GM23338 (cell line): ENCODE measurements at regions not wholly inside any gene's neighbourhood (a gene's known extent, or its start where the extent isn't known, plus 50 kb on each side); places are given as distances from the start of the nearest gene placed in this dataset.

ENCODE experiments used
- ATAC-seq: fragments of 200-7000 bp; cut with Tn5 transposase; 3 replicates; pipeline ENCODE4 v1.9.1; 2020
- DNase-seq: peaks from one replicate; pipeline ENCODE4 v3.0.0-alpha.2; 2015; ENCODE audit warnings: low spot score
- H2AFZ ChIP-seq: fragments of 200-600 bp; sonication (generic); 2 replicates; pipeline ENCODE4 v1.8.0; 2016; ENCODE audit warnings: antibody characterized with exemption, mild to moderate bottlenecking, moderate library complexity
- H3F3A ChIP-seq: fragments of 200-600 bp; sonication (generic); replicated peaks from 2 replicates; pipeline ENCODE4 v1.8.0; 2017; ENCODE audit warnings: antibody characterized with exemption, mixed run types, low read depth
- H3K27ac ChIP-seq: fragments of 200-600 bp; sonication (generic); 2 replicates; pipeline ENCODE4 v1.6.1; 2016; ENCODE audit warnings: low read depth
- H3K27me3 ChIP-seq: fragments of 200-600 bp; sonication (generic); 2 replicates; pipeline ENCODE4 v1.8.0; 2016; ENCODE audit warnings: mild to moderate bottlenecking, mixed run types, moderate library complexity; ENCODE audit not compliant: insufficient read depth
- H3K36me3 ChIP-seq: fragments of 200-600 bp; sonication (generic); 2 replicates; pipeline ENCODE4 v1.8.0; 2016; ENCODE audit warnings: mild to moderate bottlenecking; ENCODE audit not compliant: insufficient read depth
- H3K4me1 ChIP-seq: fragments of 200-600 bp; sonication (generic); 2 replicates; pipeline ENCODE4 v1.8.0; 2016; ENCODE audit warnings: mild to moderate bottlenecking, moderate library complexity; ENCODE audit not compliant: insufficient read depth
- H3K4me2 ChIP-seq: fragments of 200-600 bp; sonication (generic); 2 replicates; pipeline ENCODE4 v1.7.1; 2017; ENCODE audit warnings: mixed run types
- H3K4me3 ChIP-seq: fragments of 200-600 bp; sonication (generic); 2 replicates; pipeline ENCODE4 v1.6.1; 2016; ENCODE audit warnings: mixed run types
- H3K79me2 ChIP-seq: fragments of 200-600 bp; sonication (generic); replicated peaks from 2 replicates; pipeline ENCODE4 v1.8.0; 2017; ENCODE audit warnings: mild to moderate bottlenecking; ENCODE audit not compliant: insufficient read depth
- H3K9me2 ChIP-seq: fragments of 200-600 bp; sonication (generic); 2 replicates; pipeline ENCODE4 v1.8.0; 2017; ENCODE audit not compliant: insufficient read depth
- H4K20me1 ChIP-seq: fragments of 200-600 bp; sonication (generic); replicated peaks from 2 replicates; pipeline ENCODE4 v1.8.0; 2017; ENCODE audit warnings: mild to moderate bottlenecking; ENCODE audit not compliant: insufficient read depth
- H3K27ac Mint-ChIP-seq: 2 replicates; pipeline ENCODE4 v1.8.0; 2020; ENCODE audit warnings: inconsistent platforms, mild to moderate bottlenecking, moderate library complexity, mixed read lengths
- H3K27me3 Mint-ChIP-seq: 3 replicates; pipeline ENCODE4 v1.8.0; 2022; ENCODE audit warnings: low read depth, mild to moderate bottlenecking, moderate library complexity, mixed read lengths, inconsistent platforms; ENCODE audit not compliant: insufficient read depth, poor library complexity
- H3K36me3 Mint-ChIP-seq: 3 replicates; pipeline ENCODE4 v1.8.0; 2021; ENCODE audit warnings: low read depth, mild to moderate bottlenecking, inconsistent platforms, moderate library complexity, mixed read lengths
- H3K4me1 Mint-ChIP-seq: 3 replicates; pipeline ENCODE4 v1.8.0; 2020; ENCODE audit warnings: mild to moderate bottlenecking, inconsistent platforms, mixed read lengths
- H3K4me3 Mint-ChIP-seq: 3 replicates; pipeline ENCODE4 v1.8.0; 2021; ENCODE audit warnings: moderate library complexity, mild to moderate bottlenecking, inconsistent platforms, mixed read lengths
- H3K9me3 Mint-ChIP-seq: 3 replicates; pipeline ENCODE4 v1.8.0; 2020; ENCODE audit warnings: moderate library complexity, mild to moderate bottlenecking, inconsistent platforms, mixed read lengths
- CREB1 ChIP-seq: fragments of 250-450 bp; sonication (Bioruptor Pico); IDR thresholded peaks from 2 replicates; pipeline ENCODE4 v1.5.0; 2020; ENCODE audit warnings: low read depth, mild to moderate bottlenecking, moderate library complexity
- ETS1 ChIP-seq: IDR thresholded peaks from 2 replicates; pipeline ENCODE4 v1.6.1; 2016; ENCODE audit warnings: antibody characterized with exemption
- EZH2 ChIP-seq: fragments of 200-600 bp; sonication (generic); IDR thresholded peaks from one replicate; pipeline ENCODE4 v1.8.0; 2017; ENCODE audit warnings: antibody characterized with exemption, mild to moderate bottlenecking, low read depth; ENCODE audit not compliant: unreplicated experiment
- EZH2phosphoT487 ChIP-seq: fragments of 200-600 bp; sonication (generic); IDR thresholded peaks from one replicate; pipeline ENCODE4 v1.8.1; 2018; ENCODE audit warnings: antibody characterized with exemption; ENCODE audit not compliant: unreplicated experiment
- JUNB ChIP-seq: IDR thresholded peaks from one replicate; pipeline ENCODE4 v1.6.1; 2016; ENCODE audit warnings: antibody characterized with exemption; ENCODE audit not compliant: unreplicated experiment
- NANOG ChIP-seq: IDR thresholded peaks from 2 replicates; pipeline ENCODE4 v1.6.1; 2016; ENCODE audit warnings: antibody characterized with exemption, borderline replicate concordance
- POLR2AphosphoS5 ChIP-seq: IDR thresholded peaks from 2 replicates; pipeline ENCODE4 v1.6.1; 2016; ENCODE audit warnings: antibody characterized with exemption, low read depth
- REST ChIP-seq: IDR thresholded peaks from one replicate; pipeline ENCODE4 v1.6.1; 2018; ENCODE audit warnings: antibody characterized with exemption; ENCODE audit not compliant: unreplicated experiment
- STAT1 ChIP-seq: IDR thresholded peaks from one replicate; pipeline ENCODE4 v1.6.1; 2016; ENCODE audit warnings: antibody characterized with exemption; ENCODE audit not compliant: unreplicated experiment
- ZNF114 ChIP-seq: fragments of 250-450 bp; sonication (Bioruptor Pico); IDR thresholded peaks from 2 replicates; pipeline ENCODE4 v1.5.0; 2020; ENCODE audit warnings: mild to moderate bottlenecking, moderate library complexity
- ZNF331 ChIP-seq: fragments of 250-450 bp; sonication (Bioruptor Pico); IDR thresholded peaks from 2 replicates; pipeline ENCODE4 v1.5.0; 2020; ENCODE audit warnings: low read depth, mild to moderate bottlenecking, moderate library complexity
- TF ChIP-seq, protein P1 (sequence below), 2 experiments: fragments of 200-600 bp in 1 of 2; sonication (generic) in 1 of 2; conservative IDR thresholded peaks; 2 replicates each; pipeline versions ENCODE4 v1.5.1 to v1.6.1; 2016 to 2017; ENCODE audit warnings: antibody characterized with exemption in 2 of 2, low read depth in 2 of 2, mild to moderate bottlenecking in 2 of 2, moderate library complexity in 1 of 2
- TF ChIP-seq, protein P2 (sequence below): fragments of 250-450 bp; sonication (Bioruptor Pico); IDR thresholded peaks from 2 replicates; pipeline ENCODE4 v1.5.0; 2020; ENCODE audit warnings: mild to moderate bottlenecking, moderate library complexity

DNA sequence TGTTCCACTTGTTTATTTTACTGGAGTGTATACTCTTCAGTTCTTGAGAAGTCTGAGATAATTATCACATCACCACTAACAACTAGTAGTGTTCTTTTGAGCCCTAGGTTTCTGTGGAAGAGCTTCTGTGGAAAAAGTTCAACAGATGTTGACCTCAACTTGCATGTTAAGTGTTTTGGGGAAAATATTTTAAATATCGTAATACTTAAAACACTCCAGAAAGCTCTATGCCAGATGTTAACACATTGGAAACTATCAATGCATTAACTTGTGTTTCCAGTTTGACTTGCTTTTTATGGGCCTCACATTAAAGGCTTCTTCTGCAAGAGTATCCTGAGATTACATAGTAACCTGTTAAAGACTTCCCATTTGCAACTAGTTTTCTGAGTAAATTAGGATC, 173.1 kb downstream of the DUSP6 start:
- Histone ChIP-seq H4K20me1 (no peaks in the 10 kb centered on the region), H3K27ac (no peak overlapping the region), H3K9me2 (no peaks in the 10 kb centered on the region), H3K4me3 (no peak overlapping the region), H2AFZ (no peak overlapping the region), H3K4me2 (no peak overlapping the region), H3K79me2 (no peaks in the 10 kb centered on the region), H3K36me3 (no peaks in the 10 kb centered on the region), H3F3A (no peaks in the 10 kb centered on the region), H3K4me1 (no peaks in the 10 kb centered on the region), H3K27me3 (no peaks in the 10 kb centered on the region)
- H3K9me3 Mint-ChIP-seq: no peaks in the 10 kb centered on the region
- H3K4me3 Mint-ChIP-seq: no peak overlapping the region
- H3K4me1 Mint-ChIP-seq: peaks cover 5% of the 10 kb centered on the region; the same call in 2 of the 3 replicates
- ATAC-seq (no peak), DNase-seq (no peak)
- TF ChIP-seq REST (no peak), CREB1 (CRISPR knock-in tag) (no peak), EZH2 (no peak), JUNB (no peak), NANOG (no peak), ETS1 (no peak), ZNF331 (CRISPR knock-in tag) (no peak), POLR2AphosphoS5 (no peak), STAT1 (no peak), EZH2phosphoT487 (no peak), ZNF114 (CRISPR knock-in tag) (no peak)
- TF ChIP-seq, protein P1, sequence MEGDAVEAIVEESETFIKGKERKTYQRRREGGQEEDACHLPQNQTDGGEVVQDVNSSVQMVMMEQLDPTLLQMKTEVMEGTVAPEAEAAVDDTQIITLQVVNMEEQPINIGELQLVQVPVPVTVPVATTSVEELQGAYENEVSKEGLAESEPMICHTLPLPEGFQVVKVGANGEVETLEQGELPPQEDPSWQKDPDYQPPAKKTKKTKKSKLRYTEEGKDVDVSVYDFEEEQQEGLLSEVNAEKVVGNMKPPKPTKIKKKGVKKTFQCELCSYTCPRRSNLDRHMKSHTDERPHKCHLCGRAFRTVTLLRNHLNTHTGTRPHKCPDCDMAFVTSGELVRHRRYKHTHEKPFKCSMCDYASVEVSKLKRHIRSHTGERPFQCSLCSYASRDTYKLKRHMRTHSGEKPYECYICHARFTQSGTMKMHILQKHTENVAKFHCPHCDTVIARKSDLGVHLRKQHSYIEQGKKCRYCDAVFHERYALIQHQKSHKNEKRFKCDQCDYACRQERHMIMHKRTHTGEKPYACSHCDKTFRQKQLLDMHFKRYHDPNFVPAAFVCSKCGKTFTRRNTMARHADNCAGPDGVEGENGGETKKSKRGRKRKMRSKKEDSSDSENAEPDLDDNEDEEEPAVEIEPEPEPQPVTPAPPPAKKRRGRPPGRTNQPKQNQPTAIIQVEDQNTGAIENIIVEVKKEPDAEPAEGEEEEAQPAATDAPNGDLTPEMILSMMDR (conservative IDR thresholded peaks at IDR 0.05; ENCODE audit: low read depth in 2 of 2): no peak
- TF ChIP-seq, protein P2, sequence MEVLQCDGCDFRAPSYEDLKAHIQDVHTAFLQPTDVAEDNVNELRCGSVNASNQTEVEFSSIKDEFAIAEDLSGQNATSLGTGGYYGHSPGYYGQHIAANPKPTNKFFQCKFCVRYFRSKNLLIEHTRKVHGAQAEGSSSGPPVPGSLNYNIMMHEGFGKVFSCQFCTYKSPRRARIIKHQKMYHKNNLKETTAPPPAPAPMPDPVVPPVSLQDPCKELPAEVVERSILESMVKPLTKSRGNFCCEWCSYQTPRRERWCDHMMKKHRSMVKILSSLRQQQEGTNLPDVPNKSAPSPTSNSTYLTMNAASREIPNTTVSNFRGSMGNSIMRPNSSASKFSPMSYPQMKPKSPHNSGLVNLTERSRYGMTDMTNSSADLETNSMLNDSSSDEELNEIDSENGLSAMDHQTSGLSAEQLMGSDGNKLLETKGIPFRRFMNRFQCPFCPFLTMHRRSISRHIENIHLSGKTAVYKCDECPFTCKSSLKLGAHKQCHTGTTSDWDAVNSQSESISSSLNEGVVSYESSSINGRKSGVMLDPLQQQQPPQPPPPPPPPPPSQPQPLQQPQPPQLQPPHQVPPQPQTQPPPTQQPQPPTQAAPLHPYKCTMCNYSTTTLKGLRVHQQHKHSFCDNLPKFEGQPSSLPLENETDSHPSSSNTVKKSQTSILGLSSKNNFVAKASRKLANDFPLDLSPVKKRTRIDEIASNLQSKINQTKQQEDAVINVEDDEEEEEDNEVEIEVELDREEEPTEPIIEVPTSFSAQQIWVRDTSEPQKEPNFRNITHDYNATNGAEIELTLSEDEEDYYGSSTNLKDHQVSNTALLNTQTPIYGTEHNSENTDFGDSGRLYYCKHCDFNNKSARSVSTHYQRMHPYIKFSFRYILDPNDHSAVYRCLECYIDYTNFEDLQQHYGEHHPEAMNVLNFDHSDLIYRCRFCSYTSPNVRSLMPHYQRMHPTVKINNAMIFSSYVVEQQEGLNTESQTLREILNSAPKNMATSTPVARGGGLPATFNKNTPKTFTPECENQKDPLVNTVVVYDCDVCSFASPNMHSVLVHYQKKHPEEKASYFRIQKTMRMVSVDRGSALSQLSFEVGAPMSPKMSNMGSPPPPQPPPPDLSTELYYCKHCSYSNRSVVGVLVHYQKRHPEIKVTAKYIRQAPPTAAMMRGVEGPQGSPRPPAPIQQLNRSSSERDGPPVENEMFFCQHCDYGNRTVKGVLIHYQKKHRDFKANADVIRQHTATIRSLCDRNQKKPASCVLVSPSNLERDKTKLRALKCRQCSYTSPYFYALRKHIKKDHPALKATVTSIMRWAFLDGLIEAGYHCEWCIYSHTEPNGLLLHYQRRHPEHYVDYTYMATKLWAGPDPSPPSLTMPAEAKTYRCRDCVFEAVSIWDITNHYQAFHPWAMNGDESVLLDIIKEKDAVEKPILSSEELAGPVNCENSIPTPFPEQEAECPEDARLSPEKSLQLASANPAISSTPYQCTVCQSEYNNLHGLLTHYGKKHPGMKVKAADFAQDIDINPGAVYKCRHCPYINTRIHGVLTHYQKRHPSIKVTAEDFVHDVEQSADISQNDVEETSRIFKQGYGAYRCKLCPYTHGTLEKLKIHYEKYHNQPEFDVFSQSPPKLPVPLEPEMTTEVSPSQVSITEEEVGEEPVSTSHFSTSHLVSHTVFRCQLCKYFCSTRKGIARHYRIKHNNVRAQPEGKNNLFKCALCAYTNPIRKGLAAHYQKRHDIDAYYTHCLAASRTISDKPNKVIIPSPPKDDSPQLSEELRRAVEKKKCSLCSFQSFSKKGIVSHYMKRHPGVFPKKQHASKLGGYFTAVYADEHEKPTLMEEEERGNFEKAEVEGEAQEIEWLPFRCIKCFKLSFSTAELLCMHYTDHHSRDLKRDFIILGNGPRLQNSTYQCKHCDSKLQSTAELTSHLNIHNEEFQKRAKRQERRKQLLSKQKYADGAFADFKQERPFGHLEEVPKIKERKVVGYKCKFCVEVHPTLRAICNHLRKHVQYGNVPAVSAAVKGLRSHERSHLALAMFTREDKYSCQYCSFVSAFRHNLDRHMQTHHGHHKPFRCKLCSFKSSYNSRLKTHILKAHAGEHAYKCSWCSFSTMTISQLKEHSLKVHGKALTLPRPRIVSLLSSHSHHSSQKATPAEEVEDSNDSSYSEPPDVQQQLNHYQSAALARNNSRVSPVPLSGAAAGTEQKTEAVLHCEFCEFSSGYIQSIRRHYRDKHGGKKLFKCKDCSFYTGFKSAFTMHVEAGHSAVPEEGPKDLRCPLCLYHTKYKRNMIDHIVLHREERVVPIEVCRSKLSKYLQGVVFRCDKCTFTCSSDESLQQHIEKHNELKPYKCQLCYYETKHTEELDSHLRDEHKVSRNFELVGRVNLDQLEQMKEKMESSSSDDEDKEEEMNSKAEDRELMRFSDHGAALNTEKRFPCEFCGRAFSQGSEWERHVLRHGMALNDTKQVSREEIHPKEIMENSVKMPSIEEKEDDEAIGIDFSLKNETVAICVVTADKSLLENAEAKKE (CRISPR knock-in tag): no peak
- H3K27me3 Mint-ChIP-seq: no peaks in the 10 kb centered on the region
- no peaks in the 10 kb centered on the region for H3K36me3 Mint-ChIP-seq
- H3K27ac Mint-ChIP-seq: no peak overlapping the region
